HCT116 (cell line): ENCODE measurements at regions not wholly inside any gene's neighbourhood (a gene's known extent, or its start where the extent isn't known, plus 50 kb on each side); places are given as distances from the start of the nearest gene placed in this dataset.
"Not testable (repeated sequence)": the region's sequence is repeated elsewhere in the genome, so short reads cannot be mapped to it uniquely, and the experiment has no call there.

Source experiments
- ATAC-seq: fragments of 200-7000 bp; cut with Tn5 transposase; 2 replicates; pipeline ENCODE4 v1.9.1; 2020; ENCODE audit warnings: mild to moderate bottlenecking, moderate library complexity
- BruUV-seq: library from RNA; stranded (reverse); fragments of 400-500 nt; replicated peaks from 2 replicates; lab custom pipeline; 2021; lab: Mats Ljungman, UMichigan
- CTCF ChIA-PET: fragments of 300-600 bp; sonication (Branson Sonifier 250); formaldehyde crosslinking; loops from one replicate; lab custom pipeline; 2021; ENCODE audit warnings: antibody characterized with exemption; lab: Charles Lee
- POLR2A ChIA-PET: fragments of 300-600, 350-600 bp; sonication (Branson Sonifier 250); formaldehyde crosslinking; loops from one replicate; lab custom pipeline; 2021; ENCODE audit warnings: antibody characterized with exemption; lab: Charles Lee
- RAD21 ChIA-PET, 2 experiments: fragments of 300-600 bp; sonication (Branson Sonifier 250); formaldehyde crosslinking; loops; one replicate each; lab custom pipeline; 2023; ENCODE audit warnings: low total read pairs in 2 of 2; ENCODE audit not compliant: uncharacterized antibody in 2 of 2, unreplicated experiment in 2 of 2, low non-redundant PET in 1 of 2; lab: Charles Lee
- DNase-seq: peaks from one replicate; pipeline ENCODE4 v3.0.0-alpha.2; 2010; ENCODE audit warnings: low read depth, low spot score
- H2AFZ ChIP-seq: fragments of 200-600 bp; shearing (Covaris generic), sonication (generic); 2 replicates; pipeline ENCODE4 v1.6.1; 2017; ENCODE audit warnings: low read depth, mixed run types, mixed read lengths, antibody characterized with exemption, low read length; ENCODE audit not compliant: poor library complexity, severe bottlenecking
- H3K27ac ChIP-seq: 2 replicates; pipeline ENCODE4 v1.5.1; 2012; ENCODE audit warnings: low read depth, low read length
- H3K27me3 ChIP-seq: fragments of 200-600 bp; sonication (generic); 2 replicates; pipeline ENCODE4 v1.6.1; 2016; ENCODE audit warnings: mixed run types, low read length, mixed read lengths; ENCODE audit not compliant: insufficient read depth
- H3K36me3 ChIP-seq, 2 experiments: fragments of 200-500 bp in 1 of 2; fragments of 200-600 bp in 1 of 2; sonication (Bioruptor generic) in 1 of 2; sonication (generic) in 1 of 2; 2 replicates each; pipeline versions ENCODE4 v1.5.1 to v1.6.1; 2014 to 2016; ENCODE audit warnings: low read length in 2 of 2, inconsistent platforms in 1 of 2, mixed read lengths in 1 of 2, mixed run types in 1 of 2; ENCODE audit not compliant: insufficient read depth in 2 of 2, control insufficient read depth in 1 of 2
- H3K4me1 ChIP-seq, 2 experiments: fragments of 200-600 bp in 1 of 2; sonication (generic) in 1 of 2; 2 replicates each; pipeline versions ENCODE4 v1.5.1 to v1.6.1; 2012 to 2017; ENCODE audit warnings: low read length in 2 of 2, inconsistent platforms in 1 of 2, mild to moderate bottlenecking in 1 of 2, mixed read lengths in 1 of 2, mixed run types in 1 of 2, moderate library complexity in 1 of 2; ENCODE audit not compliant: insufficient read depth in 2 of 2, control insufficient read depth in 1 of 2
- H3K4me2 ChIP-seq: fragments of 200-600 bp; sonication (generic); 2 replicates; pipeline ENCODE4 v1.6.1; 2017; ENCODE audit warnings: mixed run types, low read length, mixed read lengths
- H3K4me3 ChIP-seq, 2 experiments: fragments of 200-600 bp in 1 of 2; sonication (generic) in 1 of 2; replicated peaks in 1 of 2; 2 replicates each; pipeline ENCODE4 v1.5.1; 2011 to 2016; ENCODE audit warnings: low read length in 2 of 2, control low read depth in 1 of 2, low read depth in 1 of 2, mild to moderate bottlenecking in 1 of 2, mixed read lengths in 1 of 2, mixed run types in 1 of 2
- H3K79me2 ChIP-seq: fragments of 200-600 bp; sonication (generic); 2 replicates; pipeline ENCODE4 v1.6.1; 2017; ENCODE audit warnings: mild to moderate bottlenecking, mixed run types, low read length, moderate library complexity, mixed read lengths; ENCODE audit not compliant: insufficient read depth
- H3K9ac ChIP-seq: fragments of 200-600 bp; sonication (generic); 2 replicates; pipeline ENCODE4 v1.6.1; 2016; ENCODE audit warnings: low read length, mixed read lengths
- H3K9me2 ChIP-seq: fragments of 200-600 bp; sonication (generic), shearing (Covaris generic); 2 replicates; pipeline ENCODE4 v1.6.1; 2017; ENCODE audit warnings: mixed run types, mild to moderate bottlenecking, moderate library complexity; ENCODE audit not compliant: insufficient read depth
- H3K9me3 ChIP-seq, 2 experiments: fragments of 200-500 bp in 1 of 2; fragments of 200-600 bp in 1 of 2; sonication (Bioruptor generic) in 1 of 2; sonication (generic) in 1 of 2; 2 replicates each; pipeline ENCODE4 v1.6.1; 2014 to 2017; ENCODE audit warnings: low read length in 2 of 2, mixed read lengths in 2 of 2, inconsistent platforms in 1 of 2, low read depth in 1 of 2, mild to moderate bottlenecking in 1 of 2, mixed run types in 1 of 2, moderate library complexity in 1 of 2; ENCODE audit not compliant: control insufficient read depth in 1 of 2, insufficient read depth in 1 of 2
- H4K20me1 ChIP-seq: fragments of 200-600 bp; sonication (generic), shearing (Covaris generic); 2 replicates; pipeline ENCODE4 v1.6.1; 2017; ENCODE audit warnings: mixed run types, mild to moderate bottlenecking, moderate library complexity; ENCODE audit not compliant: insufficient read depth
- ELF1 ChIP-seq: IDR thresholded peaks from 2 replicates; pipeline ENCODE4 v1.6.1; 2012; ENCODE audit warnings: low read depth, borderline replicate concordance
- EZH2phosphoT487 ChIP-seq: fragments of 200-600 bp; IDR thresholded peaks from 2 replicates; pipeline ENCODE4 v1.6.1; 2018; ENCODE audit warnings: antibody characterized with exemption, borderline replicate concordance
- JUND ChIP-seq: IDR thresholded peaks from 2 replicates; pipeline ENCODE4 v1.6.1; 2012
- MAX ChIP-seq: IDR thresholded peaks from 2 replicates; pipeline ENCODE4 v1.6.1; 2012
- RAD21 ChIP-seq: IDR thresholded peaks from 2 replicates; pipeline ENCODE4 v1.6.1; 2012; ENCODE audit warnings: low read depth, mild to moderate bottlenecking
- REST ChIP-seq: IDR thresholded peaks from 2 replicates; pipeline ENCODE4 v1.6.1; 2012; ENCODE audit warnings: low read depth
- SIN3A ChIP-seq: IDR thresholded peaks from 2 replicates; pipeline ENCODE4 v1.6.1; 2012; ENCODE audit warnings: low read depth
- TCF7L2 ChIP-seq: IDR thresholded peaks from 2 replicates; pipeline ENCODE4 v1.7.0; 2011; ENCODE audit warnings: borderline replicate concordance, inconsistent platforms; ENCODE audit not compliant: insufficient read depth, insufficient read length; ENCODE audit errors: extremely low read depth
- YY1 ChIP-seq: IDR thresholded peaks from 2 replicates; pipeline ENCODE4 v1.6.1; 2011; ENCODE audit warnings: low read length, low read depth, moderate library complexity, mild to moderate bottlenecking; ENCODE audit not compliant: insufficient replicate concordance; ENCODE audit errors: extremely low read depth
- ZBTB33 ChIP-seq: IDR thresholded peaks from 2 replicates; pipeline ENCODE4 v1.6.1; 2011; ENCODE audit warnings: mild to moderate bottlenecking, low read length, moderate library complexity; ENCODE audit not compliant: insufficient replicate concordance; ENCODE audit errors: extremely low read depth
- intact Hi-C: fragments of 100-400 bp; cut with micrococcal nuclease; formaldehyde crosslinking; loops from 2 replicates; pipeline ENCODE4 v1.10.0; 2022
- TF ChIP-seq, protein P1 (sequence below), 3 experiments: fragments of 200-600 bp in 1 of 3; sonication (generic) in 1 of 3; IDR thresholded peaks in 2 of 3; conservative IDR thresholded peaks in 1 of 3; 2 replicates each; pipeline ENCODE4 v1.5.1; 2012 to 2017; ENCODE audit warnings: low read depth in 2 of 3, low read length in 2 of 3, antibody characterized with exemption in 1 of 3, borderline replicate concordance in 1 of 3, control low read depth in 1 of 3, mild to moderate bottlenecking in 1 of 3, mixed read lengths in 1 of 3, mixed run types in 1 of 3, moderate library complexity in 1 of 3; ENCODE audit not compliant: insufficient read depth in 1 of 3

- Histone ChIP-seq H3K9me2 (no peaks in the 10 kb centered on the region), H3K27ac (no peak overlapping the region), H3K4me2 (no peak overlapping the region), H3K4me3 (no peak overlapping the region), H3K79me2 (no peaks in the 10 kb centered on the region), H3K27me3 (no peaks in the 10 kb centered on the region), H3K9ac (no peak overlapping the region)
- RAD21 ChIA-PET = no interaction called here
- POLR2A ChIA-PET = no interaction called here
- TF ChIP-seq REST = no peak
- no peak for TF ChIP-seq YY1
- no peak for TF ChIP-seq ELF1
- no peak for TF ChIP-seq RAD21
- TF ChIP-seq TCF7L2 = no peak
- TF ChIP-seq, protein P1, sequence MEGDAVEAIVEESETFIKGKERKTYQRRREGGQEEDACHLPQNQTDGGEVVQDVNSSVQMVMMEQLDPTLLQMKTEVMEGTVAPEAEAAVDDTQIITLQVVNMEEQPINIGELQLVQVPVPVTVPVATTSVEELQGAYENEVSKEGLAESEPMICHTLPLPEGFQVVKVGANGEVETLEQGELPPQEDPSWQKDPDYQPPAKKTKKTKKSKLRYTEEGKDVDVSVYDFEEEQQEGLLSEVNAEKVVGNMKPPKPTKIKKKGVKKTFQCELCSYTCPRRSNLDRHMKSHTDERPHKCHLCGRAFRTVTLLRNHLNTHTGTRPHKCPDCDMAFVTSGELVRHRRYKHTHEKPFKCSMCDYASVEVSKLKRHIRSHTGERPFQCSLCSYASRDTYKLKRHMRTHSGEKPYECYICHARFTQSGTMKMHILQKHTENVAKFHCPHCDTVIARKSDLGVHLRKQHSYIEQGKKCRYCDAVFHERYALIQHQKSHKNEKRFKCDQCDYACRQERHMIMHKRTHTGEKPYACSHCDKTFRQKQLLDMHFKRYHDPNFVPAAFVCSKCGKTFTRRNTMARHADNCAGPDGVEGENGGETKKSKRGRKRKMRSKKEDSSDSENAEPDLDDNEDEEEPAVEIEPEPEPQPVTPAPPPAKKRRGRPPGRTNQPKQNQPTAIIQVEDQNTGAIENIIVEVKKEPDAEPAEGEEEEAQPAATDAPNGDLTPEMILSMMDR (IDR thresholded peaks at IDR 0.05 in 2 of 3, conservative IDR thresholded peaks at IDR 0.05 in 1 of 3; ENCODE audit: borderline replicate concordance in 1 of 3, insufficient read depth in 1 of 3, low read depth in 2 of 3, low read length in 2 of 3) = no peak
- TF ChIP-seq EZH2phosphoT487 = no peak
- TF ChIP-seq SIN3A = no peak
- TF ChIP-seq MAX = no peak
- no peak for TF ChIP-seq JUND
- no peak for TF ChIP-seq ZBTB33
- TF ChIP-seq, all 23 proteins: peak for 0
- intact Hi-C loops = no loop called here
- H2AFZ ChIP-seq = no peak overlapping the region
- no peak for DNase-seq
- BruUV-seq = no TSS peak
- H3K9me3 ChIP-seq = no peaks in the 10 kb centered on the region
- H3K4me1 ChIP-seq = peaks cover 0 to 7% of the 10 kb centered on the region in 2 experiments; a peak in 1 of 4 replicates
- H3K36me3 ChIP-seq = no peaks in the 10 kb centered on the region
- H4K20me1 ChIP-seq = no peaks in the 10 kb centered on the region
- no peak for ATAC-seq
- CTCF ChIA-PET = no interaction called here
These were observed 279.7 kb upstream of the AMIGO2 start for GRCh38 chr12:47359310-47360092.

- H4K20me1 ChIP-seq, H3K9me3 ChIP-seq, H3K4me2 ChIP-seq, H3K36me3 ChIP-seq, DNase-seq, H2AFZ ChIP-seq, H3K27me3 ChIP-seq, H3K79me2 ChIP-seq, RAD21 ChIA-PET, POLR2A ChIA-PET, ATAC-seq, H3K9me2 ChIP-seq, H3K4me1 ChIP-seq, intact Hi-C loops, H3K4me3 ChIP-seq, BruUV-seq, H3K27ac ChIP-seq, H3K9ac ChIP-seq, CTCF ChIA-PET: not testable (repeated sequence)
These were observed 277.2 kb upstream of the AMIGO2 start for GRCh38 chr12:47357006-47357405.
